ENCODE measurements at regions not wholly inside any gene's neighbourhood (a gene's known extent, or its start where the extent isn't known, plus 50 kb on each side); places are given as distances from the start of the nearest gene placed in this dataset.

DNA sequence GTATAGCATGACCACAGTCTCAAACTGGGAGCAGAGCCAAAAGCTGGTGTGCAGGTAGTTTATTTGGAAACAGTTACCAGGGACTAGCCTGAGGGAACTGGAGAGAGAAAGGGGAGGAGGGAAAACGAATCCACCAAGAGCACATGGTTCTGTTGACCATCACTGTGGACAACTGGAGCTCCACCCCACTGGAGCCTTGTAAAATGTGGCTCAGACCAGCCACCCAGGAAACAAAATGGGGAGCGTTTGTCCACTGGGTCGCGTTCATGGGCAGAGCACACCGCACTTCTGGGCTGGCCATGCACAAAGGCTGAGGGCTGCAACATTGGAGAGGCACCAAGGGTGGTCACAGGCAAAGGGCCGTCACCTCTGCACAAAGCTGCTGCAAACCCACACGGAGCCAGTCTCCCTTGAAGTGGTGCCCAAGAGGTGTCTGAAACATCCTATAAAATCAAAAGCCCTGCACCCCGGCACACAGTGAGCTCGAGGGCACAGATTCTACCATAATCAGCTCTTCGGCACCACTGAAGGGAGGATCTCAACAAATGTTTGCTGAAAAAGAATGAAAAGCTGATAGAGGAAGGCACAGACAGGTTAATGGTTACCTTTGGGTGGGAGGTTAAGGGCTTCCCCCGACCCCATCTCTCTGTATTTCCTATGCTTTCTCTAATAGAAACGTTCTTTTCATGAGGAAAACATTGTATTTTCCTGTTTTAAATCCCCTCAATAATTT is 192.9 kb downstream of the INHBB start:
- Histone ChIP-seq H3K14ac (ENCODE audit: insufficient read length) (no peak overlapping the region), H2AFZ (ENCODE audit: low read length) (no peak overlapping the region), H3K27ac (ENCODE audit: low read depth, low read length) (no peak overlapping the region), H3K27me3 (replicated peaks in 1 of 4; ENCODE audit: control insufficient read depth in 3 of 4, extremely low read depth in 1 of 4, insufficient read depth in 3 of 4, low read length in 3 of 4) (peaks cover 0 to 3% (median 1%) of the 10 kb centered on the region in 4 experiments; a peak in 3 of 7 replicates), H4K8ac (ENCODE audit: extremely low read depth, insufficient read depth, low read length) (no peak overlapping the region), H3K4me2 (ENCODE audit: insufficient read depth in 1 of 2, low read depth in 2 of 2, low read length in 2 of 2) (no peak overlapping the region), H2BK5ac (ENCODE audit: low read depth, low read length) (no peak overlapping the region), H2BK120ac (replicated peaks; ENCODE audit: low read depth, low read length) (no peak overlapping the region), H3K79me1 (ENCODE audit: low read depth, low read length) (no peaks in the 10 kb centered on the region), H2BK12ac (ENCODE audit: low read depth, low read length) (no peak overlapping the region), H4K20me1 (replicated peaks in 1 of 2; ENCODE audit: control insufficient read depth in 1 of 2, insufficient read depth in 2 of 2, low read length in 2 of 2) (no peaks in the 10 kb centered on the region), H2AK5ac (ENCODE audit: low read depth, low read length) (no peak overlapping the region), H3K79me2 (ENCODE audit: control insufficient read depth in 1 of 2, insufficient read depth in 2 of 2, low read length in 2 of 2) (no peaks in the 10 kb centered on the region), H3K36me3 (ENCODE audit: control insufficient read depth in 2 of 4, insufficient read depth in 4 of 4, low read length in 3 of 4) (no peaks in the 10 kb centered on the region), H3K4me3 (ENCODE audit: extremely low read depth in 1 of 4, insufficient read depth in 2 of 4, low read depth in 3 of 4, low read length in 4 of 4) (no peak overlapping the region), H3K4me1 (replicated peaks in 1 of 4; ENCODE audit: control insufficient read depth in 3 of 4, insufficient read depth in 4 of 4, low read length in 3 of 4) (peaks cover 0 to 5% (median under 1%) of the 10 kb centered on the region in 4 experiments; a peak in 2 of 7 replicates), H4K5ac (ENCODE audit: insufficient read length, low read depth, low read length) (no peak overlapping the region), H3K4ac (replicated peaks; ENCODE audit: insufficient read length, low read depth, low read length) (no peak overlapping the region), H2BK20ac (ENCODE audit: low read length) (no peak overlapping the region), H3K9me3 (ENCODE audit: insufficient read depth in 2 of 2, low read depth in 1 of 2, low read length in 1 of 2) (no peaks in the 10 kb centered on the region), H4K91ac (replicated peaks; ENCODE audit: insufficient read length, low read length) (no peak overlapping the region), H3K18ac (ENCODE audit: extremely low read depth, low read length) (no peak overlapping the region), H3K56ac (replicated peaks; ENCODE audit: insufficient read length, low read depth, low read length) (no peak overlapping the region), H2BK15ac (ENCODE audit: low read length) (no peak overlapping the region), H3K9ac (replicated peaks in 1 of 4; ENCODE audit: extremely low read depth in 1 of 4, low read depth in 3 of 4, low read length in 3 of 4) (no peak overlapping the region), H3K23me2 (ENCODE audit: low read depth, low read length) (no peaks in the 10 kb centered on the region), H3K23ac (ENCODE audit: insufficient read length) (no peak overlapping the region)
- FAIRE-seq (no peak), DNase-seq (ENCODE audit: low read depth in 1 of 2, low spot score in 2 of 2) (no peak)
- ChIA-PET POLR2A (ENCODE audit: partially characterized antibody) (interaction anchor here (0.8 kb wide), 1 partner anchor 14 kb away, joined by 3 read pairs; no protein-coding TSS in a partner anchor), CTCF (ENCODE audit: partially characterized antibody) (interaction anchor here (1.2 to 4.0 kb wide), 8 partner anchors 9 to 137 kb away, joined by 3 to 24 read pairs (median 4); no protein-coding TSS in a partner anchor)
- WGBS, 2 experiments (ENCODE audit: extremely low coverage in 1 of 2, insufficient coverage in 1 of 2, insufficient read length in 1 of 2, insufficient replicate concordance in 2 of 2, low coverage in 1 of 2, low lambda C conversion rate in 2 of 2, missing lambda C conversion rate in 1 of 2), result 88% methylated on average over 12 of the region's 12 CpGs; no CpG with 5 or more reads in 1 of the 2 experiments
- TF ChIP-seq ZNF274 (IDR thresholded peaks at IDR 0.05; ENCODE audit: borderline replicate concordance, extremely low read depth, low read length) (no peak), CHD2 (IDR thresholded peaks at IDR 0.05; ENCODE audit: low read length) (no peak), CTCF (IDR thresholded peaks at IDR 0.05; ENCODE audit: control extremely low read depth in 1 of 3, insufficient read depth in 1 of 3, low read depth in 1 of 3, low read length in 3 of 3) (no peak), SIRT6 (IDR thresholded peaks at IDR 0.05; ENCODE audit: low read length) (no peak), EP300 (IDR thresholded peaks at IDR 0.05; ENCODE audit: borderline replicate concordance in 1 of 2, low read depth in 2 of 2, low read length in 2 of 2) (no peak), CBX8 (IDR thresholded peaks at IDR 0.05; ENCODE audit: borderline replicate concordance, low read depth, low read length) (no peak), KDM4A (IDR thresholded peaks at IDR 0.05; ENCODE audit: low read depth, low read length, severe bottlenecking) (no peak), GTF2F1 (IDR thresholded peaks at IDR 0.05; ENCODE audit: borderline replicate concordance, low read depth, low read length) (no peak), PHF8 (conservative IDR thresholded peaks at IDR 0.05; ENCODE audit: low read depth, low read length) (no peak), CEBPB (IDR thresholded peaks at IDR 0.05; ENCODE audit: low read depth, low read length) (no peak)
